GM13976 (cell line): ENCODE measurements at regions not wholly inside any gene's neighbourhood (a gene's known extent, or its start where the extent isn't known, plus 50 kb on each side); places are given as distances from the start of the nearest gene placed in this dataset.

Source experiments
- DNase-seq: peaks from one replicate; pipeline ENCODE4 v3.0.0; 2012; ENCODE audit warnings: low spot score
- CTCF ChIP-seq: IDR thresholded peaks from 2 replicates; pipeline ENCODE4 v1.5.1; 2012; ENCODE audit warnings: borderline replicate concordance, mild to moderate bottlenecking; ENCODE audit not compliant: insufficient read depth; ENCODE audit errors: extremely low read depth, missing control alignments, control extremely low read depth
- in situ Hi-C: fragments of 300-500 bp; cut with MboI; formaldehyde crosslinking; loops from one replicate; pipeline ENCODE4 v1.12.0; 2022; ENCODE audit warnings: low sequenced_read_pairs, mixed read lengths, inconsistent platforms; ENCODE audit not compliant: unreplicated experiment

GRCh38 chr1:65526049-65526556 lies 105.6 kb downstream of the LEPR start:
- TF ChIP-seq CTCF, result no peak
- DNase-seq, result no peak
- in situ Hi-C loops, result no loop called here

GRCh38 chr1:65527190-65527589 lies 106.7 kb downstream of the LEPR start:
- in situ Hi-C loops, result no loop called here
- TF ChIP-seq CTCF, result no peak
- no peak for DNase-seq

GRCh38 chr1:65527707-65528503 lies 107.4 kb downstream of the LEPR start:
- TF ChIP-seq CTCF, result no peak
- no peak for DNase-seq
- in situ Hi-C loops, result no loop called here

- no peak for DNase-seq
- TF ChIP-seq CTCF, result no peak
- in situ Hi-C loops, result no loop called here
These were observed 111.6 kb downstream of the LEPR start for GRCh38 chr1:65531972-65532570.

GRCh38 chr1:65535981-65536380 lies 115.5 kb downstream of the LEPR start:
- in situ Hi-C loops, result no loop called here
- TF ChIP-seq CTCF, result no peak
- DNase-seq, result no peak

- TF ChIP-seq CTCF, result no peak
- DNase-seq, result no peak
- in situ Hi-C loops, result no loop called here
These were observed 117.6 kb downstream of the LEPR start for GRCh38 chr1:65538086-65538485.
